Body of pancreas (tissue), 4 donors: ENCODE measurements at regions not wholly inside any gene's neighbourhood (a gene's known extent, or its start where the extent isn't known, plus 50 kb on each side); places are given as distances from the start of the nearest gene placed in this dataset.

Source experiments
- POLR2A ChIP-seq, 3 donors: fragments of 450-650 bp; IDR thresholded peaks; one replicate each; pipeline ENCODE4 v1.6.1; 2016; ENCODE audit warnings: antibody characterized with exemption in 3 of 3, mild to moderate bottlenecking in 2 of 3
- TF ChIP-seq, protein P1 (sequence below), 7 experiments: fragments of 450-650 bp in 4 of 7; fragments of 200-600 bp in 3 of 7; sonication (generic) in 3 of 7; IDR thresholded peaks; one replicate each; pipeline ENCODE4 v1.5.1; 2016 to 2019; ENCODE audit warnings: antibody characterized with exemption in 7 of 7

DNA sequence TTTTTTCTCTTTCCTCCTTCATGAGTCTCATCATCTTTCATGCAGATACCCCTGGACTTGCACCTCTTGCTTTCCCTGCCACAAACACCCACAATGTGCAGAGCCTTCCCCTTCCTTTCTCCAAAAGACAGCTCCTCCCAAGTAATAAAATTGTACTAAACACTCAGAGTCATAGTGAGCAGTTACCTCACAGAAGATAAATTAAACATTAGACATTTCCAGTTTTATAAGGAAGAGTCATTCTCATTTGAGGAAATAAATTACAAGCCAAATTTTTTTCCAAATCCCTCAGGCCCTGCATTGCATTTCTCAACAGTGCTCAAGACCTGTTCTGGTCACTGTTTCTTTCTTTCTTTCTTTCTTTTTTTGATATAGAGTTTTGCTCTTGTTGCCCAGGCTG, 131.5 kb downstream of the ATPSCKMT start:
- TF ChIP-seq POLR2A (IDR thresholded peaks at IDR 0.05), result no peak
- TF ChIP-seq, protein P1, sequence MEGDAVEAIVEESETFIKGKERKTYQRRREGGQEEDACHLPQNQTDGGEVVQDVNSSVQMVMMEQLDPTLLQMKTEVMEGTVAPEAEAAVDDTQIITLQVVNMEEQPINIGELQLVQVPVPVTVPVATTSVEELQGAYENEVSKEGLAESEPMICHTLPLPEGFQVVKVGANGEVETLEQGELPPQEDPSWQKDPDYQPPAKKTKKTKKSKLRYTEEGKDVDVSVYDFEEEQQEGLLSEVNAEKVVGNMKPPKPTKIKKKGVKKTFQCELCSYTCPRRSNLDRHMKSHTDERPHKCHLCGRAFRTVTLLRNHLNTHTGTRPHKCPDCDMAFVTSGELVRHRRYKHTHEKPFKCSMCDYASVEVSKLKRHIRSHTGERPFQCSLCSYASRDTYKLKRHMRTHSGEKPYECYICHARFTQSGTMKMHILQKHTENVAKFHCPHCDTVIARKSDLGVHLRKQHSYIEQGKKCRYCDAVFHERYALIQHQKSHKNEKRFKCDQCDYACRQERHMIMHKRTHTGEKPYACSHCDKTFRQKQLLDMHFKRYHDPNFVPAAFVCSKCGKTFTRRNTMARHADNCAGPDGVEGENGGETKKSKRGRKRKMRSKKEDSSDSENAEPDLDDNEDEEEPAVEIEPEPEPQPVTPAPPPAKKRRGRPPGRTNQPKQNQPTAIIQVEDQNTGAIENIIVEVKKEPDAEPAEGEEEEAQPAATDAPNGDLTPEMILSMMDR (IDR thresholded peaks at IDR 0.05), result no peak
